GM10248 (cell line): ENCODE measurements at regions not wholly inside any gene's neighbourhood (a gene's known extent, or its start where the extent isn't known, plus 50 kb on each side); places are given as distances from the start of the nearest gene placed in this dataset.
A peak's percentile ranks its signal among the peaks of the same experiment; 100 is the strongest.

Source experiments
- CTCF ChIA-PET: fragments of 300-600 bp; sonication (Branson Sonifier 250); formaldehyde crosslinking; extraction: SDS; loops from one replicate; lab custom pipeline; 2021; ENCODE audit warnings: antibody characterized with exemption; lab: Yijun Ruan, JAX
- POLR2A ChIA-PET: fragments of 350-650 bp; sonication (Branson Sonifier 250); formaldehyde crosslinking; extraction: SDS; loops from one replicate; lab custom pipeline; 2020; ENCODE audit warnings: antibody characterized with exemption; lab: Yijun Ruan, JAX
- DNase-seq: peaks from one replicate; pipeline ENCODE4 v3.0.0; 2012; ENCODE audit errors: extremely low spot score
- CTCF ChIP-seq: IDR thresholded peaks from 2 replicates; pipeline ENCODE4 v1.5.1; 2012; ENCODE audit warnings: mild to moderate bottlenecking, low read depth; ENCODE audit errors: extremely low read depth, missing control alignments, control extremely low read depth

GRCh38 chr12:91577586-91578539 lies 395.2 kb upstream of the DCN start:
- TF ChIP-seq CTCF = peak; percentile 33
- ChIA-PET CTCF (interaction anchor here (1.2 to 5.3 kb wide), 10 partner anchors 9 to 1071 kb away, joined by 3 to 24 read pairs (median 4); no protein-coding TSS in a partner anchor), POLR2A (no interaction called here)
- DNase-seq = peak; percentile 20

GRCh38 chr12:91576432-91576831 lies 393.8 kb upstream of the DCN start:
- ChIA-PET CTCF (interaction anchor here (1.3 kb wide), 1 partner anchor 1073 kb away, joined by 3 read pairs; no protein-coding TSS in a partner anchor), POLR2A (no interaction called here)
- DNase-seq = no peak
- no peak for TF ChIP-seq CTCF

GRCh38 chr12:91575630-91576029 lies 393.0 kb upstream of the DCN start:
- ChIA-PET POLR2A (no interaction called here), CTCF (interaction anchor here (1.2 kb wide), 1 partner anchor 9 kb away, joined by 3 read pairs; no protein-coding TSS in a partner anchor)
- no peak for TF ChIP-seq CTCF
- no peak for DNase-seq

- TF ChIP-seq CTCF = no peak
- no peak for DNase-seq
- CTCF ChIA-PET = interaction anchor here (1.2 kb wide), 1 partner anchor 8 kb away, joined by 3 read pairs; no protein-coding TSS in a partner anchor
- POLR2A ChIA-PET = no interaction called here
Observed at GRCh38 chr12:91574975-91575374, 392.4 kb upstream of the DCN start.

GRCh38 chr12:91574391-91574790 lies 391.8 kb upstream of the DCN start:
- ChIA-PET CTCF (no interaction called here), POLR2A (no interaction called here)
- TF ChIP-seq CTCF = no peak
- DNase-seq = no peak

- no peak for TF ChIP-seq CTCF
- ChIA-PET POLR2A (no interaction called here), CTCF (no interaction called here)
- DNase-seq = no peak
Observed at GRCh38 chr12:91572869-91573268, 390.3 kb upstream of the DCN start.
